ENCODE measurements at regions not wholly inside any gene's neighbourhood (a gene's known extent, or its start where the extent isn't known, plus 50 kb on each side); places are given as distances from the start of the nearest gene placed in this dataset.
A peak's percentile ranks its signal among the peaks of the same experiment; 100 is the strongest.

GRCh38 chr9:8224381-8224801 is 424.8 kb upstream of the DMAC1 start:
- no peak for TF ChIP-seq GATA2 (IDR thresholded peaks at IDR 0.05; ENCODE audit: low read depth, low read length)
- TF ChIP-seq GATA3 (IDR thresholded peaks at IDR 0.05; ENCODE audit: low read depth, low read length), result no peak

DNA sequence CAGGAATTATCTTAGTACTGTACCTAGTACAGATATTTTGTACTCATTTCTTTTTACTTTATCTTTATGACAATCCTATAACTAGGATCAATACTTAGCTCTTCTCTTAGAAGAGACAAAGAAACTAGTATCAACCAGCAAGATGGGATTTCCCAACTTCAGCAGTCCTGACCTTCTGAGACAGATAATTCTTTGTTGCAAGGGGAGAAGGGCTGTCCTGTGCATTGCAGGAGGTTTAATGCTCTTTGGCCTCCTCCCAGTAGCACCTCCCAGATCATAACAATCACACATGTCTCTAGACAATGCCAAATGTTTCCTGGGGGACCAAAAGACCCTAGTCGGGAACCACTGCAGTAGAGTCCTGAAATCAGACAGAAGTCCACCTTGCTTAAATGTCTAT is 424.3 kb upstream of the DMAC1 start:
- no peak for TF ChIP-seq GATA3 (IDR thresholded peaks at IDR 0.05; ENCODE audit: low read depth, low read length)
- no peak for TF ChIP-seq GATA2 (IDR thresholded peaks at IDR 0.05; ENCODE audit: low read depth, low read length)

DNA sequence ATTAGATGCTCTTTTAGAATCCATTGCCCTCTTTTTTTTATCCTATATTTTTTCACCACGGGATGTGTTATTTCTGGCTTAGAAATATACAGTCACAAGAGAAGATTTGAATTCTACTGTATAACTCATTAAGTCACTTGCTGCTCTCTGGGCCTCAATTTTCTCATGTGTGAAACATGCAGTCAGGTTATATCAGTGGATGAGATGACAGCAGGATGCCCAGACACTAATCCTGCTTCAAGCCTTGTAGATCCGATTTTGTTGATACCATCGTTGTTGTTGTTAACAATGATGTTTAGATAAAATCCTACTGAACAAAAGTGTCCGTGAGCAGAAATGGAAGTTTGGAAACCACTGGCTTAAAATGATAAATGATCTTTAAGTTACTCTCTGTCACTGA is 421.9 kb upstream of the DMAC1 start:
- TF ChIP-seq GATA2 (IDR thresholded peaks at IDR 0.05; ENCODE audit: low read depth, low read length) (no peak), GATA3 (IDR thresholded peaks at IDR 0.05; ENCODE audit: low read depth, low read length) (no peak)

GRCh38 chr9:8208465-8208864 is 408.9 kb upstream of the DMAC1 start:
- TF ChIP-seq GATA2 (IDR thresholded peaks at IDR 0.05; ENCODE audit: low read depth, low read length), result no peak
- no peak for TF ChIP-seq GATA3 (IDR thresholded peaks at IDR 0.05; ENCODE audit: low read depth, low read length)

GRCh38 chr9:8207596-8207995 is 408.0 kb upstream of the DMAC1 start:
- no peak for TF ChIP-seq GATA2 (IDR thresholded peaks at IDR 0.05; ENCODE audit: low read depth, low read length)
- TF ChIP-seq GATA3 (IDR thresholded peaks at IDR 0.05; ENCODE audit: low read depth, low read length), result no peak

- TF ChIP-seq GATA2 (IDR thresholded peaks at IDR 0.05; ENCODE audit: low read depth, low read length) (no peak), GATA3 (IDR thresholded peaks at IDR 0.05; ENCODE audit: low read depth, low read length) (no peak)
These were observed 407.1 kb upstream of the DMAC1 start for GRCh38 chr9:8206720-8207119.

DNA sequence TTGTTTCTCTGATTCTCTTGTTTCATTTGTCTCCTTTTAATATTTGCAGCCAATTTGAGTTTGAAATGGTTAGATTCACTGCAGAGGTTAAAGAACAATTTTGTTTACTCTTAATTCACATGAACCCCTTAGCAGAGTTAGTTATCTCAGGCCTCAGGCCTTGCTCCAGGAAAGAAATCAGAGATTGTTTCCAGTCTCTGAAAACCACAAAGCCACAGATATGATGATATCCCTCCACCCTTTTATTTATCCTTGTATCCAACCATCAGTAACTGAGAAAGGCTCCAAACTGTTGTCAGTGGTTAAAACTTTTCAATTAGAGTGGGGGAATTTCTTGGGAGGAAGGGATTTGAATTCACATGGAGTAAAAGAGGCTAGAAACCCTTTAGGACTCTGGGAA is 406.0 kb upstream of the DMAC1 start:
- TF ChIP-seq GATA3 (IDR thresholded peaks at IDR 0.05; ENCODE audit: low read depth, low read length), result no peak
- no peak for TF ChIP-seq GATA2 (IDR thresholded peaks at IDR 0.05; ENCODE audit: low read depth, low read length)

- TF ChIP-seq GATA3 (IDR thresholded peaks at IDR 0.05; ENCODE audit: low read depth, low read length), result no peak
- no peak for TF ChIP-seq GATA2 (IDR thresholded peaks at IDR 0.05; ENCODE audit: low read depth, low read length)
These were observed 390.3 kb upstream of the DMAC1 start for GRCh38 chr9:8189881-8190280.

- peak; percentile 70 for TF ChIP-seq GATA3 (IDR thresholded peaks at IDR 0.05; ENCODE audit: low read depth, low read length)
- TF ChIP-seq GATA2 (IDR thresholded peaks at IDR 0.05; ENCODE audit: low read depth, low read length), result peak; percentile 92
These were observed 389.3 kb upstream of the DMAC1 start for GRCh38 chr9:8188723-8189407.

GRCh38 chr9:8186560-8186959 is 387.0 kb upstream of the DMAC1 start:
- TF ChIP-seq GATA2 (IDR thresholded peaks at IDR 0.05; ENCODE audit: low read depth, low read length), result no peak
- TF ChIP-seq GATA3 (IDR thresholded peaks at IDR 0.05; ENCODE audit: low read depth, low read length), result no peak

GRCh38 chr9:8183618-8184017 is 384.0 kb upstream of the DMAC1 start:
- TF ChIP-seq GATA3 (IDR thresholded peaks at IDR 0.05; ENCODE audit: low read depth, low read length) (no peak), GATA2 (IDR thresholded peaks at IDR 0.05; ENCODE audit: low read depth, low read length) (no peak)

DNA sequence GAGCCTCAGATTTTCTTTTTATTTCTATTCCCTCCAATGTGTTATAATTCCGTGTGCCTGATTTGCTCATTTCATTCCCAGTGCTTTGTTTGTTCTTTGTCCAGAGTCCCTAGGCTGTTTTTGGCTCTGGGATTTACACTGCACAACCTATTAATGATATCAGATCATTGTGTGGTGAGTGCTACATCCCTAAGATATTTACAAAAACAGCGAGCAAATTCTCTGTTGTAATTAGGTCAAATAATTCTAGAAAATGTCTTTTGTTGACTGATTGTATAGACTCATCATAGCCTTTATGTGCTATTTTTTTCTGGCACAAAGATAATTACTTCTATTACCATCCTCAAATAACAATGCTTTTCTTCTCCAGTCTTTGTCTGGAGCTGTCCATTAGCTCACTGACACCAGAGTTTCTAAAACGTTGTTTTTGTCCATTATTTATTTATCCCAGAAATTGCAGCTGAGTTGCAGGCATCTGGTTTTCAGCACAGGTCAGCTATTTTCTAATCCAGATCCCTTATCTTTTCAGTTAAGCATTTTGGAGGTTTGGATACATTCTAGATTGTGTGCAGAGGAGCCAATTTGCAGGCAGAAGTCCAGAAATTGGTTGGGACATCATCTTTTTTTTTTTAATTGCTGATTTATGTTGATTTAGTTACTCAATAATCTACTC is 379.9 kb upstream of the DMAC1 start:
- peak; percentile 80 for TF ChIP-seq GATA3 (IDR thresholded peaks at IDR 0.05; ENCODE audit: low read depth, low read length)
- TF ChIP-seq GATA2 (IDR thresholded peaks at IDR 0.05; ENCODE audit: low read depth, low read length), result peak; percentile 84

DNA sequence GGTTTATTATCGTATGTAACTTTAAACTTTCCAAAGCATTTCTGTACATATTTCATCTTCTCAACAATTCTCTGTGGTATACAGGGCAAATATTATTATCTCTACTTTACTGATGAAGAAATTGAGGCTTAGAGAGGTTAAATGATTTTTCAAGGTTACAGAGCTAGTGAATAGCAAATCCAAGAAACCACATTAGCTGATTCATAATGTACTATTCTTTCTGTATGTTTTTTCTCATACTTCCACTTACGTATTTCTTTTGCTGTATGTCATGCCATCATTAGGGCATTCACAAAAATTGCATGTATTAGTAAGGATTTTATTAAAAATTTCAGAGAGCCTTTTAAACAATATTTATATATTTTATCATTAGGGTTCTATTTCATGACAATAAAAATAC is 372.4 kb upstream of the DMAC1 start:
- no peak for TF ChIP-seq GATA3 (IDR thresholded peaks at IDR 0.05; ENCODE audit: low read depth, low read length)
- TF ChIP-seq GATA2 (IDR thresholded peaks at IDR 0.05; ENCODE audit: low read depth, low read length), result no peak

GRCh38 chr9:8168916-8169438 is 369.4 kb upstream of the DMAC1 start:
- TF ChIP-seq GATA3 (IDR thresholded peaks at IDR 0.05; ENCODE audit: low read depth, low read length) (no peak), GATA2 (IDR thresholded peaks at IDR 0.05; ENCODE audit: low read depth, low read length) (no peak)

DNA sequence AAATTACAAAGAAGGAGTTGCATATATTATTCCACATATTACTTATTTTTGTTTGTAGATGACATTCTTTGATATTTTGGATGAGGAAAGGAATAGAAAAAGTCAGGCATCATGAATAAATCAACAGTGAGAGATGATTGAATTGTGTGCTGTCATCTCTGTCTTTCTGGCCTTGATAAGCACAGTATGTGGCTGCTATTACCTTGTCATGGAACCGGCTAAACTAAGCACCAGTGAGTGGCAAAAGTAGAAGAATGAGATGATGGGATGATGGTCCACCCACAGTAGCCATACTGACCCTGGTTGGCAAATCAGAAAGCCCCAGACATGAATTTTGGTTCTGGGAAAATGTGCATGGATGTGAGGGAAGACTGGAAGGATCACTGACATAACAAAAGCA is 361.2 kb upstream of the DMAC1 start:
- TF ChIP-seq GATA3 (IDR thresholded peaks at IDR 0.05; ENCODE audit: low read depth, low read length) (no peak), GATA2 (IDR thresholded peaks at IDR 0.05; ENCODE audit: low read depth, low read length) (no peak)

Measured in SH-SY5Y (cell line).